ENCODE measurements at regions not wholly inside any gene's neighbourhood (a gene's known extent, or its start where the extent isn't known, plus 50 kb on each side); places are given as distances from the start of the nearest gene placed in this dataset.

DNA sequence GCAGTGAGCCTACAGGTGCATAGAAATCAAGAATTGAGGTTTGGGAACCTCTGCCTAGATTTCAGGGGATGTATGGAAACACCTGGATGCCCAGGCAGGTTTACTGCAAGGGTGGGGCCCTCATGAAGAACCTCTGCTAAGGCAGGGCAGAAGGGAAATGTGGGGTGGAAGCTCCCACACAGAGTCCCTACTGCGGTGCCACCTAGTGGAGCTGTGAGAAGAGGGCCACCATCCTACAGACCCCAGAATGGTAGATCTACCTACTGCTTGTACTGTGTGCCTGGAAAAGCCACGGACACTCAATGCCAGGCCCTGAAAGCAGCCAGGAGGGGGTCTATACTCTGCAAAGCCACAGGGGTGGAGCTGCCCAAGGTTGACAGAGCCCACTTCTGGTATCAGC is 533.5 kb downstream of the GPAM start:
- intact Hi-C loops (cut with DNase I; ENCODE audit: low total_unique reads): no loop called here
- DNase-seq (ENCODE audit: low spot score in 2 of 2): no peak
- WGBS, 2 donors: 80 to 89% methylated on average over 2 of the region's 2 CpGs
- TF ChIP-seq CTCF (IDR thresholded peaks at IDR 0.05) (no peak), POLR2A (IDR thresholded peaks at IDR 0.05) (no peak)
- no peak overlapping the region for H3K4me3 ChIP-seq (ENCODE audit: low read depth, poor library complexity, severe bottlenecking)

DNA sequence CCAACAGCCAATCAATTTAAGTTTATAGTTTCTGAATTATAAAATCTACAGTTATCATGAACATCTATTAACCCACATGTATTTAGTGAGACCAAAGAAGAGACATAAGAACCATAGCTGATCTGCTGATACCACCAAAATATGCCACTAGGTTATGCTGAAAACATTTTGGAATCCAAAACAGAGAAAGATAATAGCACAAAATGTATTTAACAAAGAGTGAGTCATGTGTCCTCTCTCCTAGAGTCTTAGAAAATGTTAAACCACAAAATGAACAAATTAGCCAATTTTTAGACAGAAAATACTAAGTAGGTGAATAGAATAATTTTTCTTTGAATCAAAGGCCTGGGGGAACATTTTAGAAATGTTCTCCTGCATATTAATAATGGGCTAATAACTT is 527.5 kb downstream of the GPAM start:
- intact Hi-C loops (cut with DNase I; ENCODE audit: low total_unique reads): no loop called here
- TF ChIP-seq CTCF (IDR thresholded peaks at IDR 0.05): no peak
- no peak for TF ChIP-seq POLR2A (IDR thresholded peaks at IDR 0.05)
- H3K4me3 ChIP-seq (ENCODE audit: low read depth, poor library complexity, severe bottlenecking): no peak overlapping the region
- DNase-seq (ENCODE audit: low spot score in 2 of 2): no peak

GRCh38 chr10:111677759-111678158 is 505.8 kb downstream of the GPAM start:
- TF ChIP-seq POLR2A (IDR thresholded peaks at IDR 0.05): no peak
- TF ChIP-seq CTCF (IDR thresholded peaks at IDR 0.05): no peak

GRCh38 chr10:111686796-111687195 is 496.8 kb downstream of the GPAM start:
- no peak for DNase-seq (ENCODE audit: low spot score in 2 of 2)
- 82 to 89% methylated on average over 7 of the region's 7 CpGs for WGBS, 2 donors
- TF ChIP-seq POLR2A (IDR thresholded peaks at IDR 0.05): no peak
- TF ChIP-seq CTCF (IDR thresholded peaks at IDR 0.05): no peak
- intact Hi-C loops (cut with DNase I; ENCODE audit: low total_unique reads): no loop called here
- H3K4me3 ChIP-seq (ENCODE audit: low read depth, poor library complexity, severe bottlenecking): no peak overlapping the region

More at GRCh38 chr10:111677759-111678158, 505.8 kb downstream of the GPAM start:
- intact Hi-C loops (cut with DNase I; ENCODE audit: low total_unique reads): no loop called here
- no peak overlapping the region for H3K4me3 ChIP-seq (ENCODE audit: low read depth, poor library complexity, severe bottlenecking)
- DNase-seq (ENCODE audit: low spot score in 2 of 2): no peak
- 60 to 74% methylated on average over 1 of the region's 1 CpG for whole genome bisulfite sequencing, 2 donors

- H3K4me3 ChIP-seq (ENCODE audit: low read depth, poor library complexity, severe bottlenecking): no peak overlapping the region
- DNase-seq (ENCODE audit: low spot score in 2 of 2): no peak
- intact Hi-C loops (cut with DNase I; ENCODE audit: low total_unique reads): no loop called here
- WGBS, 2 donors: 66 to 74% methylated on average over 2 of the region's 2 CpGs
- no peak for TF ChIP-seq CTCF (IDR thresholded peaks at IDR 0.05)
- TF ChIP-seq POLR2A (IDR thresholded peaks at IDR 0.05): no peak
These were observed 484.9 kb downstream of the GPAM start for GRCh38 chr10:111698711-111699110.

GRCh38 chr10:111703986-111704385 is 479.6 kb downstream of the GPAM start:
- no peak for TF ChIP-seq CTCF (IDR thresholded peaks at IDR 0.05)
- no peak for TF ChIP-seq POLR2A (IDR thresholded peaks at IDR 0.05)
- WGBS, 2 donors: 87% methylated on average over 2 of the region's 2 CpGs
- intact Hi-C loops (cut with DNase I; ENCODE audit: low total_unique reads): no loop called here
- no peak overlapping the region for H3K4me3 ChIP-seq (ENCODE audit: low read depth, poor library complexity, severe bottlenecking)
- DNase-seq (ENCODE audit: low spot score in 2 of 2): no peak

Measured in lower leg skin (tissue), 4 donors.